ENCODE measurements at regions not wholly inside any gene's neighbourhood (a gene's known extent, or its start where the extent isn't known, plus 50 kb on each side); places are given as distances from the start of the nearest gene placed in this dataset.
"Not testable (repeated sequence)": the region's sequence is repeated elsewhere in the genome, so short reads cannot be mapped to it uniquely, and the experiment has no call there.

DNA sequence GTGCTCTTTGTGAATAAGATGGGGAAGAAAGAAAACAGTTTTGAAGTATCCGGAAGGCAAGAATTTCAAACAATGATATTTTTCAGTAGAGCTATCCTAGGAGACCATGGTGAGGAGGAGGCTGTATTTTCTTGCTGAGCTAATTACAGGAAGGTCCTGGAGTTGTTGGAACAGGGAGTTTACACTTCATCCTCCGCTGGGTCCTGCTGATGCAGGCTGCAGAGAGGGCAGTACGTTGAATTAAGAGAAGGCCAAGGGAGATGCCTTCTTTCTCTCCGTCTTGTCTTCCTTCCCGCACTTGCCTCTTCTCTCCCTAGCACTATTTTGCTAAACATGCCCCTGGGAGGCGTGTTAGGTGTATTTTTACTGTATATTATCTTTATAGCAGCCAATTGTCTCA, 60.0 kb upstream of the EDAR start:
- DNase-seq, result no peak
- no peak for ATAC-seq

DNA sequence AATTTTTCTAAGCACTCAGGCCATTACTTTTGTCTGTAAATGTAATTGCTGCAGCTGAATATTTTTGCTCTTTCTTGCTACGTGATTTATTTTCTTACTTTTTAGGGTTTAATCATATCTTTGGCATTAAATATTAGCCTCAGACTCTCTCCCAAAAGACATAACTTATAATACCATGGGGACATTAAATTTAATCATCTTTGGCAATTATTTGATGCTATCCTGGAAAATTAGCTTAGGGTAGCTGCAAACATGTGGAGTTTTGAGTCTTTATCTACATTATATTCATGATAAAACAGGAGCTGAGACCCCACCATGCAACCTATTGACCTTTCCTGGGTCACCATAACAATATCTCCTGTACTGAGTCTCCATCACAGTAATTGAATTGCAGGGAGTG, 59.1 kb upstream of the EDAR start:
- no peak for DNase-seq

DNA sequence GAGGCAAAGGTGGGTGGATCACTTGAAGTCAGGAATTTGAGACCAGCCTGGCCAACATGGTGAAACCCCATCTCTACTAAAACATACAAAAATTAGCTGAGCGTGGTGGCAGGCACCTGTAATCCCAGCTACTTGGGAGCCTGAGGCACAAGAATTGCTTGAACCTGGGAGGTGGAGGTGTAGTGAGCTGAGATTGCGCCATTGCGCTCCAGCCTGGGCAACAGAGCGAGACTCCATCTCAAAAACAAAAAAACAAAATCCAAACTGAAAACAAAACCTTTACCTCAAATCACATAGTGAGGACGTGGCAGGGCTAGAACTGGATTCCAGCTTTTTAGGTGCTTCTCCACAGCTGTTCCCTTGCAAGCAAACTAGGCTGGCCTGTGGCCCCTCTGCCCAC, 58.5 kb upstream of the EDAR start:
- DNase-seq, ATAC-seq: not testable (repeated sequence)

More for the DNA sequence above, 59.1 kb upstream of the EDAR start:
- no peak for ATAC-seq

DNA sequence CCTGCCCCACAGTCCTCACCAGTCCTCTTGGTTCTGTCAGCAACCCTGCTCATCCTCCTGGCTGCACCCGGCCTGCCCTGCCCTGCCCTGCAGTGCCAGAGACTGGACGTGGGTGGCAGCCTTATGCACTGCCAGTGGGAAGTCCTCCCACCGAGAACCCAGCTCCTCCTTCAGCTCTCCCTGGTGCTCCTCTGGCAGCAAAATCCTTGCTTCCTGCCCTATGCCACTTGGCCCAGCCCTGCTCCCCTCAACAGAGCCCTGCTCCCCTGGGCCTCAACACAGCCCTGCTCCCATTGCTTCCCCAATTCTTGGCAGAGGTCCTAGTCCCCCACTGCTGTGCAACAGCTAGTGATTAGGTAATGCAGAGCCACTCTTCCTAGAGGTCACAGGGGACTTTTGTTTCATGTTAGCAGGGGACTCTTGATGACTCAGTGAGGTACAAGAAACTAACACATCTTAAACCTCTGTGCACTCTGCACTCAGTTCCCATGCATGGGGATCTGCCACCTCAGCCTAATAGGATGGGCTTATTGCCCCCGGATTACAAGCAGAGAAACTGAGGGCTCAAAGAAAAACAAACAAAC, 58.0 kb upstream of the EDAR start:
- no peak for DNase-seq
- ATAC-seq, result peak; percentile 89

DNA sequence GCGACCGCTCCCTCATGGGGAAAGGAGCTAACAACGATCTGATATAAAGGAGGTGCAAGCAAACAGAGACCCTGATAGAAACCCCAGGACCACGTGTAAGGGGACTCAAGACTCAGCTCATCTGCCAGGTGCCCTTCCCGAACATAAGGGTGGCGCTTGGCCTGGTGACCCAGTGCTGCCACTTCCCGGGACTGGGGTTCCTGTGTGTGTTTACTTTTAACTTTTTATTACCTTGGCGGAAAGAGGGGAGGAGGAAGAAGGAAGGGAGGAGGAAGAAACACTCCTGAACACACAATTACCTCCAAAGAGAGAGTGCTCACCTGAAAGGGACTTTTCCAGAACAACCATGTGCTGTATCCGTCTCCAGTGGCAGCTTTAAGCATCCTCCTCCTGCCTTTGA, 56.5 kb upstream of the EDAR start:
- DNase-seq (no peak), ATAC-seq (no peak)

DNA sequence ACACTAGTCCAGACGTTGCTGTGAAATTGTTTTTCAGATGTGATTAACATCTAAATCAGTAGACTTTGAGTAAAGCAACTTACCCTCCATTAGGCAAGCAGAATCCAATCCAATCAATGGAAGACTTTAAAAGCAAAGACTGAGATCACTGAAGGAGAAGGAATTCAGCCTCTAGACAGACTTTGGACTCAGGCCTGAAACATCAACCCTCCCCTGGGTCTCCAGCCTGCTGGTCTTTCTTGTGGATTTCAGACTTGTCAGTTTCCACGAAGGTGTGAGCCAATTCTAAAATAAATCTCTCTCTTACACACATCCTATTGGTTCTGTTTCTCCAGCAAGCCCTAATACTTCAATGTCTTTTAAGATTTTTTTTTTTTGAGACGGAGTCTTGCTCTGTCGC, 50.0 kb upstream of the EDAR start:
- ATAC-seq (no peak), DNase-seq (no peak)
